Activated T-cell treated with anti-CD3 and anti-CD28 coated beads, Interleukin-2, amount 50 U/mL, for 4 hours (primary cell): ENCODE measurements at regions not wholly inside any gene's neighbourhood (a gene's known extent, or its start where the extent isn't known, plus 50 kb on each side); places are given as distances from the start of the nearest gene placed in this dataset.
"Not testable (repeated sequence)": the region's sequence is repeated elsewhere in the genome, so short reads cannot be mapped to it uniquely, and the experiment has no call there.

ENCODE experiments used
- ATAC-seq, 2 donors: fragments of 200-7000 bp; cut with Tn5 transposase; one replicate each; pipeline ENCODE4 v1.10.0; 2021
- DNase-seq: peaks from one replicate; pipeline ENCODE4 v3.0.0-alpha.2; 2020
- H3K27me3 Mint-ChIP-seq: one replicate; pipeline ENCODE4 v1.8.0; 2021; ENCODE audit warnings: low read depth, mixed read lengths
- H3K36me3 Mint-ChIP-seq: one replicate; pipeline ENCODE4 v1.8.0; 2022; ENCODE audit warnings: mixed read lengths; ENCODE audit not compliant: insufficient read depth
- H3K4me1 Mint-ChIP-seq: one replicate; pipeline ENCODE4 v1.8.0; 2021; ENCODE audit warnings: low read depth, mixed read lengths
- H3K4me3 Mint-ChIP-seq: one replicate; pipeline ENCODE4 v1.8.0; 2021; ENCODE audit warnings: mild to moderate bottlenecking, moderate library complexity, mixed read lengths
- H3K9me3 Mint-ChIP-seq: one replicate; pipeline ENCODE4 v1.8.0; 2021; ENCODE audit warnings: mixed read lengths

GRCh38 chr9:87410047-87411005, 87.3 kb upstream of the DAPK1 start:
- not testable (repeated sequence) for H3K4me1 Mint-ChIP-seq, H3K9me3 Mint-ChIP-seq, DNase-seq, H3K36me3 Mint-ChIP-seq, H3K27me3 Mint-ChIP-seq, H3K4me3 Mint-ChIP-seq, ATAC-seq

- Mint-ChIP-seq H3K36me3 (no peaks in the 10 kb centered on the region), H3K9me3 (no peaks in the 10 kb centered on the region), H3K4me3 (no peak overlapping the region), H3K4me1 (no peaks in the 10 kb centered on the region), H3K27me3 (peaks cover 4% of the 10 kb centered on the region)
- DNase-seq (no peak), ATAC-seq (no peak)
Observed at GRCh38 chr9:87420884-87421283, 76.8 kb upstream of the DAPK1 start.

DNA sequence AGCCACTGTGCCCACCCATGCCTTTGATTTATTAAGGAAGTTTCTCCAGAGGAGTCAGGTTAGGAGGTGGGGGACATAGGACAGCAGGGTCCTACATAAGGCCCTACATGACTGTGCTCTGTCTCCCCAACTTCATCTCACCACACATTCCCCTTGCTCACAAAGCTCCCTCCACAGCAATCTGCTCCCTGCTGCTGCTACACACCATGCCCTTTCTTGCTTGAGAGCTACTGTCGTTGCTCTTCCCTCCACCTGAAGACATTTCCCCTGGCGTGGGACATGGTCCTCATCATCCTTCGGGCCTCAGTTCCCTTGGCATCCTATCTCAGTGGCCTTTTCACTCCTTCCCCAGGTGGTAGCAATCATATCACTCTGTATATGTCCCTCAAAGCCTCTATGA, 75.9 kb upstream of the DAPK1 start:
- Mint-ChIP-seq H3K4me3 (no peak overlapping the region), H3K27me3 (peaks cover 7% of the 10 kb centered on the region), H3K36me3 (no peaks in the 10 kb centered on the region), H3K9me3 (no peaks in the 10 kb centered on the region), H3K4me1 (no peaks in the 10 kb centered on the region)
- DNase-seq (no peak), ATAC-seq (no peak)

GRCh38 chr9:87422999-87423398, 74.7 kb upstream of the DAPK1 start:
- Mint-ChIP-seq H3K36me3 (no peaks in the 10 kb centered on the region), H3K4me1 (no peaks in the 10 kb centered on the region), H3K27me3 (peaks cover 7% of the 10 kb centered on the region), H3K4me3 (no peak overlapping the region), H3K9me3 (no peaks in the 10 kb centered on the region)
- ATAC-seq (no peak), DNase-seq (no peak)

GRCh38 chr9:87423885-87424284, 73.8 kb upstream of the DAPK1 start:
- not testable (repeated sequence) for H3K9me3 Mint-ChIP-seq, ATAC-seq, H3K36me3 Mint-ChIP-seq, DNase-seq, H3K27me3 Mint-ChIP-seq, H3K4me1 Mint-ChIP-seq, H3K4me3 Mint-ChIP-seq

DNA sequence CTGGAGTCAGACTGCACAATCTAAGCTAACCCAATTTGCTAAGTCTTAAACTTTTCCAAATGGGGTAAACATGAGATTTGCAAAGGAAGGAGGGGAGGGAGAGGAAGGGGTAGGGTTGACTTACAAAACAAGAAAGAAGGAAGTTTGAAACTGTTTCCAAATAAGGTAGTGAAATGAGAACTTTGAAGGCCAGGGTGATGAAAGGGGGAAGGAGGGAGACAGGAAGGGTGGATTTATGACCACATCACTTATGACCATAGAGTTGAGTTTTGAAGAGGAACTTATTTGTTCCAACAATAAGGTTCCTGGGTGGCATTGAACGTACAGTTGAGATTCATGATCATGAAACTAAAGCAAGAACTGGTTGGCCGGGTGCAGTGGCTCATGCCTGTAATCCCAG, 72.5 kb upstream of the DAPK1 start:
- ATAC-seq (no peak), DNase-seq (no peak)
- Mint-ChIP-seq H3K36me3 (no peaks in the 10 kb centered on the region), H3K4me3 (no peak overlapping the region), H3K9me3 (no peaks in the 10 kb centered on the region), H3K4me1 (no peaks in the 10 kb centered on the region), H3K27me3 (peaks cover 7% of the 10 kb centered on the region)

- no peaks in the 10 kb centered on the region for H3K36me3 Mint-ChIP-seq
- H3K4me1 Mint-ChIP-seq: no peaks in the 10 kb centered on the region
- H3K4me3 Mint-ChIP-seq: no peak overlapping the region
- peaks cover 3% of the 10 kb centered on the region for H3K27me3 Mint-ChIP-seq
- H3K9me3 Mint-ChIP-seq: no peaks in the 10 kb centered on the region
- DNase-seq (no peak), ATAC-seq (no peak)
Observed at GRCh38 chr9:87427851-87428506, 69.7 kb upstream of the DAPK1 start.

DNA sequence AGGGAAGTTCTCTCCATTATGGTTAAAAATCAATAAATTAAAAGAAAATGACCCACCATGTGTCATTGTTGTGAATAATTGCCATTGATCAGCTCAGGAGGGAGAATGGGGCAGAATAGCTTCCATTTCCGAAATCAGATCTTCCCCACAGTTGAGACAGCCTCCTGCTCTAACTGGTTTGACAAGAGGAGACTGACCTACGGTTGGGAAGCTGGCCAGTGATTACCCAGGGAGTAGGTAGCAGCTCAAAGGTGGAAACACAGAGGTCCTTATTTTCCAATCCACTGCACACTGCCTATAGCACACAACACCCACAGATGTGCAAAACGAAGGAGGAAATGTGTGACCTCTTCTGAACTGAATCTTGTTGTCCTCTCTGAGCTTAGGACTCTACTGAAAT, 69.0 kb upstream of the DAPK1 start:
- Mint-ChIP-seq H3K4me3 (no peak overlapping the region), H3K9me3 (no peaks in the 10 kb centered on the region)
- no peak for DNase-seq

DNA sequence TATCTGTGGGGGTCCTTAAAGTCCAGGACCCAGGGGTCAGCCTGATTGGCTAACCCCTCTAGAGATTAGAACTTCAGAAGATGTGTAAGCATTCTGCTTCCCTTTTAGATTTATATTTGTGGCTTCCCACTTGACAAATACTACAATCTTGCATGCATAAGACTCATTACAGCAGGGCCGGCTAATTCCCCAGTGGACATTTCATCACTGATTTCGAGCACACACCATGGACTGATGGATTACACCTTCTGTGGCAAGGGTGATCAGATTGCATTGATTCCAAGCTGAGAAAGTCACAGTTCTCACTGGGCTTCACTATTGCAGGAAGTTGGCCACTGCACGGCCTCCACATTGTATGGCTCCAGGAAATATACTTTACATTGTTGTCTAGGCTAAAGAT, 65.8 kb upstream of the DAPK1 start:
- Mint-ChIP-seq H3K36me3 (no peaks in the 10 kb centered on the region), H3K4me3 (no peak overlapping the region), H3K4me1 (no peaks in the 10 kb centered on the region), H3K9me3 (no peaks in the 10 kb centered on the region), H3K27me3 (no peaks in the 10 kb centered on the region)
- no peak for ATAC-seq
- no peak for DNase-seq

More for the DNA sequence above, 69.0 kb upstream of the DAPK1 start:
- no peaks in the 10 kb centered on the region for H3K36me3 Mint-ChIP-seq
- no peak for ATAC-seq
- H3K27me3 Mint-ChIP-seq: peaks cover 3% of the 10 kb centered on the region
- no peaks in the 10 kb centered on the region for H3K4me1 Mint-ChIP-seq

DNA sequence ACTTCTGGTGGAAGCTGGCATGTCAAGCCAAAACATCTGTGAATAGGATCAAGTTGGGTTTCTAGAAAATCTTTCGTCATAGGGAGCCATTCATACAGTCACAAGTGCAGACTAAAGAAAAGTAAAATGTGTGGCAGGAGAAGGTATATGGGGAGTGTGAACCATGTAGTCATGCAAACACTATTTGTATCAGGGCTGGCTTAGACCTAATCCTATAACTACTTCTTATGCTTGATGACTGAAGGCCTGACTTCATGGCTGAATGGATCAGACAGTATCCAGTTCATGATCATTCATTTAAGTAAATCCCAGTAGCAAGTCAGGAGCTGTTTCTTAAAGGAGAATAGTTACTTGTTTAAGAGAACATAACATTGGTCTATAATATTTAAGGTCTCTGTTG, 63.8 kb upstream of the DAPK1 start:
- DNase-seq: no peak
- no peaks in the 10 kb centered on the region for H3K36me3 Mint-ChIP-seq
- no peak overlapping the region for H3K4me3 Mint-ChIP-seq
- H3K4me1 Mint-ChIP-seq: no peaks in the 10 kb centered on the region
- H3K27me3 Mint-ChIP-seq: no peaks in the 10 kb centered on the region
- no peaks in the 10 kb centered on the region for H3K9me3 Mint-ChIP-seq
- no peak for ATAC-seq

- DNase-seq: no peak
- ATAC-seq: no peak
- Mint-ChIP-seq H3K27me3 (no peaks in the 10 kb centered on the region), H3K36me3 (no peaks in the 10 kb centered on the region), H3K4me3 (no peak overlapping the region), H3K9me3 (no peaks in the 10 kb centered on the region), H3K4me1 (no peaks in the 10 kb centered on the region)
Observed at GRCh38 chr9:87434366-87434765, 63.3 kb upstream of the DAPK1 start.

- no peaks in the 10 kb centered on the region for H3K4me1 Mint-ChIP-seq
- H3K9me3 Mint-ChIP-seq: no peaks in the 10 kb centered on the region
- ATAC-seq (no peak), DNase-seq (no peak)
- no peaks in the 10 kb centered on the region for H3K36me3 Mint-ChIP-seq
- H3K27me3 Mint-ChIP-seq: no peaks in the 10 kb centered on the region
- H3K4me3 Mint-ChIP-seq: no peak overlapping the region
Observed at GRCh38 chr9:87435189-87435880, 62.3 kb upstream of the DAPK1 start.

DNA sequence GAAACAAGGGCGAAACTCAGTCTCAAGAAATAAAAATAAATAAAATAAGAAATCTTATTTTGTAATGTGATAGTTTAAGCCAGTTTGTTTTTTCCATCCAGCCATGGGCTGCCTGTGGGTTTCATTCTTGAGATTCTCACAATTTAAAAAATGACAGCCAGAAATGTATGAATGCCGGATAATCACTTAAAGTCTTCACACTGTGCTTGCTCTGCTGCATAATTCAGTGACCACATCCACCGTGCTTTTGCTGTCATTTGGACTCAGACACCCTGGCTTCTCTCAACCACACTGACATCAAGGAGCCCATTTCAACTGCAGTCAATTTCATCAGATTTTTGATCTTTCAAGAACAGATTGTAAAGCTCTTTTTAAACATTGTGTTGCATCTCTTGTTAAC, 61.0 kb upstream of the DAPK1 start:
- ATAC-seq (no peak), DNase-seq (no peak)
- Mint-ChIP-seq H3K4me1 (no peaks in the 10 kb centered on the region), H3K4me3 (no peak overlapping the region), H3K9me3 (no peaks in the 10 kb centered on the region), H3K36me3 (no peaks in the 10 kb centered on the region), H3K27me3 (no peaks in the 10 kb centered on the region)

DNA sequence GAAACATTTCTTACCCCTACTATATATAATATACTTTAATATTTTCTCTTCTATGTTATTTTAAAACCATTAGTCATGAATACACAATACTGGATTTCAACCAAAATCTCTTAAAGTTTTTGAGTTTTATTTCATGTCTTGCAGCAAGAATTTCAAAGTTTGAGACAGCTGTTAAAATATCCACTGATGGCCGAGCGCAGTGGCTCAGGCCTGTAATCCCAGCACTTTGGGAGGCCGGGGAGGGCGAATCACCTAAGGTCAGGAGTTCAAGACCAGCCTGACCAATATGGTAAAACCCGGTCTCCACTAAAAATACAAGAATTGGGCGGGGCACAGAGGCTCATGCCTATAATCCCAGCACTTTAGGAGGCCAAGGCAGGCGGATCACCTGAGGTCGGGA, 59.7 kb upstream of the DAPK1 start:
- no peaks in the 10 kb centered on the region for H3K4me1 Mint-ChIP-seq
- H3K9me3 Mint-ChIP-seq: no peaks in the 10 kb centered on the region
- DNase-seq (no peak), ATAC-seq (no peak)
- H3K27me3 Mint-ChIP-seq: no peaks in the 10 kb centered on the region
- H3K4me3 Mint-ChIP-seq: no peak overlapping the region
- no peaks in the 10 kb centered on the region for H3K36me3 Mint-ChIP-seq
